ENCODE measurements at regions not wholly inside any gene's neighbourhood (a gene's known extent, or its start where the extent isn't known, plus 50 kb on each side); places are given as distances from the start of the nearest gene placed in this dataset.

DNA sequence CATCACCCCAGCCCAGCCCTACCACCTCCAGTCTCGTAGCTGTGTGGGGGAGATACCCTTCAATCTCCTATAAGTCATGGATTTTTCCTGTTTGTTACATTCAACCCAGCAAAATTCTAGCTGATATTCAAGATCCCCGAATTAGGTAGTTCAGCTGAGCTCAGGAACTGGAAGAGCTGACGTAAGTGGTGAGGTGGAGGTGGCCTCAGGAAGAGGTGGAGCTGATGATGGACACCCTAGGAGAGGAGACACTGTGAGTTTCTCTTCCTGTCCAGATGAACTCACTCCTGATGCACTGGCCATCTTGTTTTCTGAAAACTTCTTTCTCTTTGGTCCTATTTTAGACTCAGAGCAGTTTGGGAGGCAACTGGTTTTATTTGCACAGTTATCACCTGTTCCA, 90.5 kb upstream of the PITRM1 start:
- WGBS, 2 experiments (ENCODE audit: extremely low coverage in 2 of 2, insufficient read length in 1 of 2), result no CpG with 5 or more reads among the region's 3 CpGs
- H3K9ac ChIP-seq (ENCODE audit: low read depth, low read length), result no peak overlapping the region
- no peak overlapping the region for H2BK15ac ChIP-seq (ENCODE audit: low read depth, low read length)
- H2AFZ ChIP-seq (replicated peaks; ENCODE audit: low read length, poor library complexity), result no peak overlapping the region
- H2BK5ac ChIP-seq (ENCODE audit: low read depth, low read length, poor library complexity, severe bottlenecking), result no peak overlapping the region
- no peak overlapping the region for H3K18ac ChIP-seq (ENCODE audit: low read depth, low read length)
- TF ChIP-seq CEBPB (IDR thresholded peaks at IDR 0.05; ENCODE audit: low read depth, low read length) (no peak), RFX5 (IDR thresholded peaks at IDR 0.05; ENCODE audit: low read depth, low read length) (no peak), POLR2A (IDR thresholded peaks at IDR 0.05; ENCODE audit: low read depth, low read length) (no peak), NFE2L2 (IDR thresholded peaks at IDR 0.05; ENCODE audit: low read depth, low read length) (no peak), BHLHE40 (IDR thresholded peaks at IDR 0.05; ENCODE audit: low read depth, low read length) (no peak), MXI1 (IDR thresholded peaks at IDR 0.05; ENCODE audit: borderline replicate concordance, low read depth, low read length) (no peak), RAD21 (IDR thresholded peaks at IDR 0.05; ENCODE audit: low read length) (no peak), CHD1 (IDR thresholded peaks at IDR 0.05; ENCODE audit: low read depth, low read length) (no peak), SMC3 (IDR thresholded peaks at IDR 0.05; ENCODE audit: low read depth, low read length) (no peak), RCOR1 (IDR thresholded peaks at IDR 0.05; ENCODE audit: insufficient replicate concordance, low read length) (no peak), FOS (IDR thresholded peaks at IDR 0.05; ENCODE audit: low read depth, low read length) (no peak), MAZ (IDR thresholded peaks at IDR 0.05; ENCODE audit: borderline replicate concordance, low read depth, low read length) (no peak), MAFK (IDR thresholded peaks at IDR 0.05; ENCODE audit: low read depth, low read length) (no peak)
- TF ChIP-seq, protein P1, sequence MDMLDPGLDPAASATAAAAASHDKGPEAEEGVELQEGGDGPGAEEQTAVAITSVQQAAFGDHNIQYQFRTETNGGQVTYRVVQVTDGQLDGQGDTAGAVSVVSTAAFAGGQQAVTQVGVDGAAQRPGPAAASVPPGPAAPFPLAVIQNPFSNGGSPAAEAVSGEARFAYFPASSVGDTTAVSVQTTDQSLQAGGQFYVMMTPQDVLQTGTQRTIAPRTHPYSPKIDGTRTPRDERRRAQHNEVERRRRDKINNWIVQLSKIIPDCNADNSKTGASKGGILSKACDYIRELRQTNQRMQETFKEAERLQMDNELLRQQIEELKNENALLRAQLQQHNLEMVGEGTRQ (IDR thresholded peaks at IDR 0.05; ENCODE audit: low read depth, low read length), result no peak
- TF ChIP-seq, protein P2, sequence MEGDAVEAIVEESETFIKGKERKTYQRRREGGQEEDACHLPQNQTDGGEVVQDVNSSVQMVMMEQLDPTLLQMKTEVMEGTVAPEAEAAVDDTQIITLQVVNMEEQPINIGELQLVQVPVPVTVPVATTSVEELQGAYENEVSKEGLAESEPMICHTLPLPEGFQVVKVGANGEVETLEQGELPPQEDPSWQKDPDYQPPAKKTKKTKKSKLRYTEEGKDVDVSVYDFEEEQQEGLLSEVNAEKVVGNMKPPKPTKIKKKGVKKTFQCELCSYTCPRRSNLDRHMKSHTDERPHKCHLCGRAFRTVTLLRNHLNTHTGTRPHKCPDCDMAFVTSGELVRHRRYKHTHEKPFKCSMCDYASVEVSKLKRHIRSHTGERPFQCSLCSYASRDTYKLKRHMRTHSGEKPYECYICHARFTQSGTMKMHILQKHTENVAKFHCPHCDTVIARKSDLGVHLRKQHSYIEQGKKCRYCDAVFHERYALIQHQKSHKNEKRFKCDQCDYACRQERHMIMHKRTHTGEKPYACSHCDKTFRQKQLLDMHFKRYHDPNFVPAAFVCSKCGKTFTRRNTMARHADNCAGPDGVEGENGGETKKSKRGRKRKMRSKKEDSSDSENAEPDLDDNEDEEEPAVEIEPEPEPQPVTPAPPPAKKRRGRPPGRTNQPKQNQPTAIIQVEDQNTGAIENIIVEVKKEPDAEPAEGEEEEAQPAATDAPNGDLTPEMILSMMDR (conservative IDR thresholded peaks at IDR 0.05; ENCODE audit: low read depth, low read length), result no peak
- TF ChIP-seq, protein P3, sequence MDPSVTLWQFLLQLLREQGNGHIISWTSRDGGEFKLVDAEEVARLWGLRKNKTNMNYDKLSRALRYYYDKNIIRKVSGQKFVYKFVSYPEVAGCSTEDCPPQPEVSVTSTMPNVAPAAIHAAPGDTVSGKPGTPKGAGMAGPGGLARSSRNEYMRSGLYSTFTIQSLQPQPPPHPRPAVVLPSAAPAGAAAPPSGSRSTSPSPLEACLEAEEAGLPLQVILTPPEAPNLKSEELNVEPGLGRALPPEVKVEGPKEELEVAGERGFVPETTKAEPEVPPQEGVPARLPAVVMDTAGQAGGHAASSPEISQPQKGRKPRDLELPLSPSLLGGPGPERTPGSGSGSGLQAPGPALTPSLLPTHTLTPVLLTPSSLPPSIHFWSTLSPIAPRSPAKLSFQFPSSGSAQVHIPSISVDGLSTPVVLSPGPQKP (IDR thresholded peaks at IDR 0.05; ENCODE audit: borderline replicate concordance, low read depth, low read length), result no peak
- H3K23ac ChIP-seq (ENCODE audit: low read depth, low read length), result no peak overlapping the region
- ChIA-PET CTCF (no interaction called here), POLR2A (ENCODE audit: unreplicated experiment) (no interaction called here)
- no peak overlapping the region for H3K4me2 ChIP-seq (ENCODE audit: low read depth, low read length)
- H4K8ac ChIP-seq (ENCODE audit: low read depth in 2 of 2, low read length in 2 of 2), result no peak overlapping the region
- intact Hi-C loops (cut with micrococcal nuclease), result no loop called here
- ATAC-seq (ENCODE audit: low read depth), result no peak
- H3K79me1 ChIP-seq (ENCODE audit: low read depth in 1 of 2, low read length in 2 of 2), result no peaks in the 10 kb centered on the region
- no peak for DNase-seq
- no peak overlapping the region for H3K56ac ChIP-seq (ENCODE audit: extremely low read depth, insufficient read depth, low read length)
- H2BK120ac ChIP-seq (ENCODE audit: low read depth, low read length), result no peak overlapping the region
- H3K4ac ChIP-seq (ENCODE audit: low read depth, low read length), result no peak overlapping the region
- H3K4me1 ChIP-seq (ENCODE audit: control insufficient read depth, insufficient read depth, low read length), result peaks cover 4% of the 10 kb centered on the region; the same call in 1 of the 2 replicates
- no peak overlapping the region for H3K4me3 ChIP-seq (ENCODE audit: insufficient read depth, low read depth, low read length)
- H3K27ac ChIP-seq (ENCODE audit: insufficient read depth, low read length), result no peak overlapping the region
- H2AK5ac ChIP-seq (ENCODE audit: low read depth, low read length), result no peak overlapping the region
- no peaks in the 10 kb centered on the region for H3K36me3 ChIP-seq (ENCODE audit: control insufficient read depth, insufficient read depth, low read length)
- no peak overlapping the region for H2AK9ac ChIP-seq (replicated peaks; ENCODE audit: low read depth, low read length, poor library complexity)
- no peaks in the 10 kb centered on the region for H4K20me1 ChIP-seq (ENCODE audit: insufficient read depth, low read length)
- H2BK20ac ChIP-seq (ENCODE audit: low read depth, low read length), result no peak overlapping the region
- dilution Hi-C loops (cut with HindIII; ENCODE audit: low sequenced_read_pairs, unreplicated experiment), result no loop called here
- H4K91ac ChIP-seq (ENCODE audit: insufficient read depth, low read depth, low read length), result no peak overlapping the region
- no peak overlapping the region for H3K14ac ChIP-seq (replicated peaks; ENCODE audit: low read depth, low read length)
- no TSS peak for BruUV-seq (replicated peaks)
- H3K9me1 ChIP-seq (ENCODE audit: insufficient read depth, low read length), result no peaks in the 10 kb centered on the region
- H3K27me3 ChIP-seq (ENCODE audit: control insufficient read depth, insufficient read depth, low read length), result no peaks in the 10 kb centered on the region
- H3K9me3 ChIP-seq (ENCODE audit: control insufficient read depth, insufficient read depth, low read length), result no peaks in the 10 kb centered on the region
- no peak overlapping the region for H4K5ac ChIP-seq (ENCODE audit: low read depth, low read length)
- in situ Hi-C loops (cut with MboI; ENCODE audit: low sequenced_read_pairs), result no loop called here
